Ovary (tissue), 3 donors: ENCODE measurements at regions not wholly inside any gene's neighbourhood (a gene's known extent, or its start where the extent isn't known, plus 50 kb on each side); places are given as distances from the start of the nearest gene placed in this dataset.

Source experiments
- EP300 ChIP-seq: sonication (generic); formaldehyde crosslinking; IDR thresholded peaks from one replicate; pipeline ENCODE4 v1.6.1; 2017; ENCODE audit warnings: antibody characterized with exemption
- POLR2A ChIP-seq: fragments of 450-650 bp; IDR thresholded peaks from one replicate; pipeline ENCODE4 v1.6.1; 2017; ENCODE audit warnings: antibody characterized with exemption, mild to moderate bottlenecking, moderate library complexity
- TF ChIP-seq, protein P1 (sequence below), 3 donors: fragments of 450-650 bp in 2 of 3; fragments of 200-600 bp in 1 of 3; IDR thresholded peaks; one replicate each; pipeline versions ENCODE4 v1.5.1 to v1.8.0; 2016 to 2022; ENCODE audit warnings: antibody characterized with exemption in 3 of 3, mild to moderate bottlenecking in 1 of 3
- donor health status: DM: no; HTN: no; CAD: no.

DNA sequence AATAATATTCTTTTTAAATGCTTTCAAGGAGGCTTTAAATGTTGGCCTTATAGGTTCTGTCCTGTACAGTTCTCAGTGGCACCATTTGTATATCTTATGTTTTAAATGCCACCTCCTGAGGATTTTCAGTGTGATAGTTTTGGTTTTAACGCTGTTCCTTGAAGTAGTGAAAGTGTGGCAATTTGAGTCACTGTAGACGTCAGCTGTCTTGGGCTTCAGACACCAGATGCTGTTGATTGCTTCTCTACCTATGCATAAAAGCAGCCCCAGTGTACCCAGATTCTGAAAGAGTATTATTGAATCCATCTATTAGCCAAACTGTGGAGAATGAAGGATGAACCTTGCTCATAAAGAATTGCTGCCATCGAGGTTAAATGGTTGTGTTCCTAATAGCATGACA is 316.8 kb upstream of the GBE1 start:
- TF ChIP-seq, protein P1, sequence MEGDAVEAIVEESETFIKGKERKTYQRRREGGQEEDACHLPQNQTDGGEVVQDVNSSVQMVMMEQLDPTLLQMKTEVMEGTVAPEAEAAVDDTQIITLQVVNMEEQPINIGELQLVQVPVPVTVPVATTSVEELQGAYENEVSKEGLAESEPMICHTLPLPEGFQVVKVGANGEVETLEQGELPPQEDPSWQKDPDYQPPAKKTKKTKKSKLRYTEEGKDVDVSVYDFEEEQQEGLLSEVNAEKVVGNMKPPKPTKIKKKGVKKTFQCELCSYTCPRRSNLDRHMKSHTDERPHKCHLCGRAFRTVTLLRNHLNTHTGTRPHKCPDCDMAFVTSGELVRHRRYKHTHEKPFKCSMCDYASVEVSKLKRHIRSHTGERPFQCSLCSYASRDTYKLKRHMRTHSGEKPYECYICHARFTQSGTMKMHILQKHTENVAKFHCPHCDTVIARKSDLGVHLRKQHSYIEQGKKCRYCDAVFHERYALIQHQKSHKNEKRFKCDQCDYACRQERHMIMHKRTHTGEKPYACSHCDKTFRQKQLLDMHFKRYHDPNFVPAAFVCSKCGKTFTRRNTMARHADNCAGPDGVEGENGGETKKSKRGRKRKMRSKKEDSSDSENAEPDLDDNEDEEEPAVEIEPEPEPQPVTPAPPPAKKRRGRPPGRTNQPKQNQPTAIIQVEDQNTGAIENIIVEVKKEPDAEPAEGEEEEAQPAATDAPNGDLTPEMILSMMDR (IDR thresholded peaks at IDR 0.05), result no peak
- TF ChIP-seq EP300 (no peak), POLR2A (no peak)
